WTC11 (cell line): ENCODE measurements at regions not wholly inside any gene's neighbourhood (a gene's known extent, or its start where the extent isn't known, plus 50 kb on each side); places are given as distances from the start of the nearest gene placed in this dataset.

Experiments
- ATAC-seq: fragments of 200-7000 bp; cut with Tn5 transposase; 2 replicates; pipeline ENCODE4 v1.10.0; 2021; ENCODE audit warnings: mild to moderate bottlenecking, moderate library complexity
- CTCF ChIA-PET: fragments of 300-600 bp; sonication (Branson Sonifier 250); formaldehyde crosslinking; loops from one replicate; lab custom pipeline; 2021; ENCODE audit warnings: antibody characterized with exemption; lab: Charles Lee
- POLR2A ChIA-PET: fragments of 350-600 bp; sonication (Branson Sonifier 250); formaldehyde crosslinking; loops from one replicate; lab custom pipeline; 2021; ENCODE audit warnings: antibody characterized with exemption; lab: Charles Lee
- DNase-seq: peaks from one replicate; pipeline ENCODE4 v3.0.0; 2021; ENCODE audit warnings: low spot score
- H3K27ac Mint-ChIP-seq: 2 replicates; pipeline ENCODE4 v1.8.0; 2021; ENCODE audit warnings: mixed read lengths
- H3K27me3 Mint-ChIP-seq: 2 replicates; pipeline ENCODE4 v1.8.0; 2021; ENCODE audit warnings: low read depth, mild to moderate bottlenecking, moderate library complexity, mixed read lengths
- H3K36me3 Mint-ChIP-seq: 2 replicates; pipeline ENCODE4 v1.8.0; 2021; ENCODE audit warnings: mixed read lengths
- H3K4me1 Mint-ChIP-seq: 2 replicates; pipeline ENCODE4 v1.8.0; 2022; ENCODE audit warnings: mixed read lengths
- H3K4me3 Mint-ChIP-seq: 2 replicates; pipeline ENCODE4 v1.8.0; 2021; ENCODE audit warnings: mild to moderate bottlenecking, moderate library complexity, mixed read lengths
- H3K9me3 Mint-ChIP-seq: 2 replicates; pipeline ENCODE4 v1.8.0; 2021; ENCODE audit warnings: mixed read lengths
- ATF1 ChIP-seq: sonication (generic); formaldehyde crosslinking; IDR thresholded peaks from 2 replicates; pipeline ENCODE4 v1.8.1; 2023; ENCODE audit warnings: mild to moderate bottlenecking, moderate library complexity, missing genetic modification reagents
- FOXJ3 ChIP-seq: sonication (generic); formaldehyde crosslinking; IDR thresholded peaks from 2 replicates; pipeline ENCODE4 v1.9.0; 2021; ENCODE audit warnings: missing genetic modification reagents, mild to moderate bottlenecking, borderline replicate concordance
- FOXP1 ChIP-seq: sonication (generic); formaldehyde crosslinking; IDR thresholded peaks from 2 replicates; pipeline ENCODE4 v1.8.0; 2022; ENCODE audit warnings: missing genetic modification reagents, mild to moderate bottlenecking, moderate library complexity, borderline replicate concordance
- GABPB1 ChIP-seq: sonication (generic); formaldehyde crosslinking; IDR thresholded peaks from 2 replicates; pipeline ENCODE4 v1.8.1; 2023; ENCODE audit warnings: mild to moderate bottlenecking, missing genetic modification reagents
- GTF2I ChIP-seq: fragments of 250-450 bp; sonication (Bioruptor Pico); conservative IDR thresholded peaks from 2 replicates; pipeline ENCODE4 v1.4.0; 2021; ENCODE audit warnings: mild to moderate bottlenecking
- IRF2 ChIP-seq: sonication (generic); formaldehyde crosslinking; IDR thresholded peaks from 2 replicates; pipeline ENCODE4 v1.8.0; 2022; ENCODE audit warnings: low read depth, missing genetic modification reagents, borderline replicate concordance
- MXD4 ChIP-seq: fragments of 250-450 bp; sonication (Bioruptor Pico); IDR thresholded peaks from 2 replicates; pipeline ENCODE4 v1.8.0; 2021; ENCODE audit warnings: mild to moderate bottlenecking, moderate library complexity, borderline replicate concordance
- OVOL2 ChIP-seq: fragments of 250-450 bp; sonication (Bioruptor Pico); IDR thresholded peaks from 2 replicates; pipeline ENCODE4 v1.9.0; 2021; ENCODE audit warnings: mild to moderate bottlenecking, borderline replicate concordance
- PRRX2 ChIP-seq: fragments of 250-450 bp; sonication (Bioruptor Pico); IDR thresholded peaks from 2 replicates; pipeline ENCODE4 v1.8.0; 2021; ENCODE audit warnings: mild to moderate bottlenecking
- SMAD3 ChIP-seq: sonication (generic); formaldehyde crosslinking; IDR thresholded peaks from 2 replicates; pipeline ENCODE4 v1.8.0; 2022; ENCODE audit warnings: missing genetic modification reagents, mild to moderate bottlenecking, borderline replicate concordance
- SOX15 ChIP-seq: fragments of 250-450 bp; sonication (Bioruptor Pico); IDR thresholded peaks from 2 replicates; pipeline ENCODE4 v1.9.0; 2021; ENCODE audit warnings: mild to moderate bottlenecking
- TEAD1 ChIP-seq: sonication (generic); formaldehyde crosslinking; IDR thresholded peaks from 2 replicates; pipeline ENCODE4 v1.8.0; 2022; ENCODE audit warnings: mild to moderate bottlenecking, missing genetic modification reagents
- ZNF219 ChIP-seq: sonication (generic); formaldehyde crosslinking; IDR thresholded peaks from 2 replicates; pipeline ENCODE4 v1.8.0; 2023; ENCODE audit warnings: missing genetic modification reagents, mild to moderate bottlenecking, borderline replicate concordance
- ZNF263 ChIP-seq: sonication (generic); formaldehyde crosslinking; IDR thresholded peaks from 2 replicates; pipeline ENCODE4 v1.8.1; 2022; ENCODE audit warnings: low read depth, mild to moderate bottlenecking, moderate library complexity, missing genetic modification reagents
- ZNF396 ChIP-seq: fragments of 250-450 bp; sonication (Bioruptor Pico); IDR thresholded peaks from 2 replicates; pipeline ENCODE4 v1.8.0; 2021; ENCODE audit warnings: mild to moderate bottlenecking, moderate library complexity, borderline replicate concordance
- ZNF416 ChIP-seq: fragments of 250-450 bp; sonication (Bioruptor Pico); IDR thresholded peaks from 2 replicates; pipeline ENCODE4 v1.9.0; 2021; ENCODE audit warnings: mild to moderate bottlenecking, inconsistent platforms
- ZNF425 ChIP-seq: fragments of 250-450 bp; sonication (Bioruptor Pico); conservative IDR thresholded peaks from 2 replicates; pipeline ENCODE4 v1.9.0; 2021; ENCODE audit warnings: mild to moderate bottlenecking
- TF ChIP-seq, protein P1 (sequence below): fragments of 250-450 bp; sonication (Bioruptor Pico); IDR thresholded peaks from 2 replicates; pipeline ENCODE4 v1.9.0; 2021; ENCODE audit warnings: mild to moderate bottlenecking
- TF ChIP-seq, protein P2 (sequence below): fragments of 250-450 bp; sonication (Bioruptor Pico); IDR thresholded peaks from 2 replicates; pipeline ENCODE4 v2.1.2; 2022; ENCODE audit warnings: mild to moderate bottlenecking, moderate library complexity
- TF ChIP-seq, protein P3 (sequence below): sonication (generic); formaldehyde crosslinking; IDR thresholded peaks from 2 replicates; pipeline ENCODE4 v1.8.0; 2022; ENCODE audit warnings: mild to moderate bottlenecking, missing genetic modification reagents
- TF ChIP-seq, protein P4 (sequence below): sonication (generic); formaldehyde crosslinking; IDR thresholded peaks from 2 replicates; pipeline ENCODE4 v1.8.0; 2022; ENCODE audit warnings: mild to moderate bottlenecking, missing genetic modification reagents

- ATAC-seq = no peak
- Mint-ChIP-seq H3K9me3 (peaks cover 17% of the 10 kb centered on the region), H3K36me3 (peaks cover 3% of the 10 kb centered on the region), H3K27me3 (no peaks in the 10 kb centered on the region; the same call in 1 of the 2 replicates), H3K4me3 (no peak overlapping the region), H3K4me1 (peaks cover 6% of the 10 kb centered on the region), H3K27ac (no peak overlapping the region)
- POLR2A ChIA-PET = no interaction called here
- DNase-seq = no peak
- TF ChIP-seq ZNF425 (no peak), PRRX2 (CRISPR knock-in tag) (no peak), ZNF219 (CRISPR knock-in tag) (no peak), OVOL2 (no peak), GABPB1 (no peak), SMAD3 (CRISPR knock-in tag) (no peak), MXD4 (no peak), IRF2 (no peak), ZNF396 (no peak), ZNF263 (CRISPR knock-in tag) (no peak), FOXJ3 (CRISPR knock-in tag) (no peak), TEAD1 (CRISPR knock-in tag) (no peak)
- TF ChIP-seq, protein P1, sequence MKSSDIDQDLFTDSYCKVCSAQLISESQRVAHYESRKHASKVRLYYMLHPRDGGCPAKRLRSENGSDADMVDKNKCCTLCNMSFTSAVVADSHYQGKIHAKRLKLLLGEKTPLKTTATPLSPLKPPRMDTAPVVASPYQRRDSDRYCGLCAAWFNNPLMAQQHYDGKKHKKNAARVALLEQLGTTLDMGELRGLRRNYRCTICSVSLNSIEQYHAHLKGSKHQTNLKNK (CRISPR knock-in tag) = no peak
- TF ChIP-seq, protein P2, sequence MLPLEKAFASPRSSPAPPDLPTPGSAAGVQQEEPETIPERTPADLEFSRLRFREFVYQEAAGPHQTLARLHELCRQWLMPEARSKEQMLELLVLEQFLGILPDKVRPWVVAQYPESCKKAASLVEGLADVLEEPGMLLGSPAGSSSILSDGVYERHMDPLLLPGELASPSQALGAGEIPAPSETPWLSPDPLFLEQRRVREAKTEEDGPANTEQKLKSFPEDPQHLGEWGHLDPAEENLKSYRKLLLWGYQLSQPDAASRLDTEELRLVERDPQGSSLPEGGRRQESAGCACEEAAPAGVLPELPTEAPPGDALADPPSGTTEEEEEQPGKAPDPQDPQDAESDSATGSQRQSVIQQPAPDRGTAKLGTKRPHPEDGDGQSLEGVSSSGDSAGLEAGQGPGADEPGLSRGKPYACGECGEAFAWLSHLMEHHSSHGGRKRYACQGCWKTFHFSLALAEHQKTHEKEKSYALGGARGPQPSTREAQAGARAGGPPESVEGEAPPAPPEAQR (CRISPR knock-in tag) = no peak
- CTCF ChIA-PET = no interaction called here
Observed at GRCh38 chr2:238521002-238521401, 94.3 kb downstream of the ASB1 start.

- Mint-ChIP-seq H3K9me3 (peaks cover 9% of the 10 kb centered on the region), H3K36me3 (no peaks in the 10 kb centered on the region), H3K4me3 (no peak overlapping the region), H3K27ac (no peak overlapping the region), H3K4me1 (peaks cover 7% of the 10 kb centered on the region), H3K27me3 (no peaks in the 10 kb centered on the region; the same call in 1 of the 2 replicates)
- TF ChIP-seq OVOL2 = no peak
- TF ChIP-seq GTF2I (CRISPR knock-in tag) = no peak
- TF ChIP-seq, protein P3, sequence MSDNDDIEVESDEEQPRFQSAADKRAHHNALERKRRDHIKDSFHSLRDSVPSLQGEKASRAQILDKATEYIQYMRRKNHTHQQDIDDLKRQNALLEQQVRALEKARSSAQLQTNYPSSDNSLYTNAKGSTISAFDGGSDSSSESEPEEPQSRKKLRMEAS (CRISPR knock-in tag) = no peak
- no peak for TF ChIP-seq ZNF416 (CRISPR knock-in tag)
- DNase-seq (no peak), ATAC-seq (no peak)
- ChIA-PET CTCF (interaction anchor here (0.6 kb wide), 1 partner anchor 645 kb away, joined by 4 read pairs; no protein-coding TSS in a partner anchor), POLR2A (no interaction called here)
Observed at GRCh38 chr2:238521870-238522269, 95.1 kb downstream of the ASB1 start.

DNA sequence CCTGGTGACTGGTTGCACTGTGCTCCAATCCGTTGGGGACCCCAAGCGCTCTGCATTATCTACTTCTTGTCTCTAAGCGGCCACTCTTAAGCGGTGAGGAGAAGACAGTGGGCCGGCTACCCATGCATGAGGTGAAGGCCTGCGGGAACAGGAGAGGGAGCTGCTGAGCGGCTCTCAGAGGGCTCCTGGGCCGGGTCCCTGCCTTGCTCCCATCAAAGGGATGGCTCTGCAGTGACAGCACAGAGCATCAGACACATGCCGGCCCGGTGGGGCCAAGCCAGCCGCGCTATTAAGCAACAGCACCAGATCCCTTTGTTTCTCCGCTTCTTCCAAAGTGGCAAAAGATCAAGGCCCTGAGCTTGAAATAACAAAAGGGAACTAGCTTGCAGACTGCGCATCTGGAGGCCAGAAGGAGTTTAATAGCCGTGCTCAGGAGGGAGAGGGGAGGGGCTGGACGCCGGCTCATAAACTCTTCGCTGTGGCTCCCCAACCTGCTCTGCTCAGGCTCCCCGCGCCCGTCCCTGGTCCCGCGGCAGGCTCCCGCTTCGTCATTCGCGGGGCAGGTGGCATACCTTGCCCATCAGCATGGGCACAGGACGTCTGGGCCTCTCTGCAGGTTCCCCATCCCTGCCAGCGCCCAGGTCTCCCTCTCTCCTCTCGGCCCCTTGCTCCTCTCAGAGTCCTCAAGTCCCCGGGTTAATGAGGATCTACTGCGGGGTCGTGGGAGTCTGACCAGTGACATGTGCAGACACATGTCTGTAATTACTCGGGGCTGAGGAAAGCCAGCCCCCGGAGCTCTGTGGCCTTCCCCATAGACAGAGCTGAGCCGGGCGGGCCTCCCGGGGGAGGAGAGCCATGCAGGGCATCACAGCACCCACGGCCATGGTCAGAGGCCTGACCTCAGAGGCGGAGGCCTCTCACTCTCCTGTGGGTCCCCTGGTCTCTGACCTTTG is 96.7 kb downstream of the ASB1 start:
- ATAC-seq = peak; percentile 97
- H3K36me3 Mint-ChIP-seq = no peaks in the 10 kb centered on the region
- TF ChIP-seq, protein P1 (CRISPR knock-in tag) = no peak
- TF ChIP-seq IRF2 (no peak), FOXP1 (CRISPR knock-in tag) (no peak), ATF1 (CRISPR knock-in tag) (no peak), SOX15 (no peak), GABPB1 (0 out of 2 replicates have a peak, but pooled peaks have one; percentile 22)
- TF ChIP-seq, protein P4, sequence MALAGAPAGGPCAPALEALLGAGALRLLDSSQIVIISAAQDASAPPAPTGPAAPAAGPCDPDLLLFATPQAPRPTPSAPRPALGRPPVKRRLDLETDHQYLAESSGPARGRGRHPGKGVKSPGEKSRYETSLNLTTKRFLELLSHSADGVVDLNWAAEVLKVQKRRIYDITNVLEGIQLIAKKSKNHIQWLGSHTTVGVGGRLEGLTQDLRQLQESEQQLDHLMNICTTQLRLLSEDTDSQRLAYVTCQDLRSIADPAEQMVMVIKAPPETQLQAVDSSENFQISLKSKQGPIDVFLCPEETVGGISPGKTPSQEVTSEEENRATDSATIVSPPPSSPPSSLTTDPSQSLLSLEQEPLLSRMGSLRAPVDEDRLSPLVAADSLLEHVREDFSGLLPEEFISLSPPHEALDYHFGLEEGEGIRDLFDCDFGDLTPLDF (CRISPR knock-in tag) = no peak

More for the DNA sequence above, 96.7 kb downstream of the ASB1 start:
- Mint-ChIP-seq H3K4me3 (no peak overlapping the region), H3K4me1 (peaks cover 9% of the 10 kb centered on the region), H3K27ac (no peak overlapping the region), H3K27me3 (no peaks in the 10 kb centered on the region; the same call in 1 of the 2 replicates), H3K9me3 (no peaks in the 10 kb centered on the region)
- CTCF ChIA-PET = interaction anchor here (0.8 to 4.6 kb wide), 9 partner anchors 10 to 427 kb away, joined by 3 to 33 read pairs (median 4); no protein-coding TSS in a partner anchor
- POLR2A ChIA-PET = interaction anchor here (1.0 kb wide), 1 partner anchor 30 kb away, joined by 3 read pairs; no protein-coding TSS in a partner anchor
- peak; percentile 71 for DNase-seq
